GM18511 (cell line): ENCODE measurements at regions not wholly inside any gene's neighbourhood (a gene's known extent, or its start where the extent isn't known, plus 50 kb on each side); places are given as distances from the start of the nearest gene placed in this dataset.

Source experiments
- ATAC-seq: cut with Tn5 transposase; IDR thresholded peaks from one replicate; pipeline ENCODE4 v1.9.1; 2021; ENCODE audit warnings: mild to moderate bottlenecking, moderate library complexity; ENCODE audit not compliant: unreplicated experiment

DNA sequence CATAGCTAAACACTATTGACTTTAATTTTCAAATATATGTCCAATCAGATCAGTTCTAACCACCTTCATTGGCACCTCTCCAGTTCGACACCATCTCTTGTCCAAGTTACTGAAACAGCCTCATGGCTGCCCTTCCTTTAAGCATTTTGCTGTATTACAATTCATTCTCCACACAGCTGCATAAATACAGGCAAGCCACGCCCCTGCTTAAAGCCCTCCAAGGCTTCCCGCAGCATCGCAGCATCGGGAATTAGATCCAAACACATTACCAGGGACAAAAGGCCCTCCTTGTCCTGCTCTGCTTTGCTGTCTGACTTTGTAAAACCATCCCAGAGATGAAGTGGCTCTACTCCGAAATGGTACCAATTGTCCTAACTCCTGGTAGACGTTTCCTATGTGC, 75.1 kb upstream of the RAI14 start:
- ATAC-seq: no peak

- no peak for ATAC-seq
Measured at GRCh38 chr5:34582371-34582770, 73.8 kb upstream of the RAI14 start.

- ATAC-seq: no peak
Measured at GRCh38 chr5:34583167-34583566, 73.0 kb upstream of the RAI14 start.

GRCh38 chr5:34584165-34584564, 72.0 kb upstream of the RAI14 start:
- no peak for ATAC-seq

DNA sequence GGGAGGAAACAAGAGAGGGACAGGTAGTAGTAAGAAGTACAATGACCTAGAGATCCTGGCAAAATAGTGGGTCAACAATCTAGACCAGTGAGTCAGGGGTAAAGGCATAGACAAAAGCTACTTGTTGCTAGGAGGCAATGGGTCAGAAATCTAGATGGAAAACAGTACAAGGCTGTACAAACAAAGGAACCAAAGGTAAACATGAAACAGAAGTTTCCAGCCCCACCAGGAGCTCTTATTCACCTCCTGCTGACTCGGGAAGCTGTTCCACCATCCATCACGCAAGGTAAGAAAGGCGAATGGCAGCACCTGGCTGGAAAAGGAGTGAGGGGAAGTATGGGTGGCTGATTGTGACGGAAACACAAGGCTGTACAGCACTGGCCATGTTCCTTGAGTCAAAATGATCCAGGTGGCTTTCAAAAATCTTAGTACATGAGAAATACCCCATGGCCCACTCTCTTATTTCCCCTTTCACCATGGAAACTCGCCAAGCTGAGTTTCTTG, 70.5 kb upstream of the RAI14 start:
- no peak for ATAC-seq

DNA sequence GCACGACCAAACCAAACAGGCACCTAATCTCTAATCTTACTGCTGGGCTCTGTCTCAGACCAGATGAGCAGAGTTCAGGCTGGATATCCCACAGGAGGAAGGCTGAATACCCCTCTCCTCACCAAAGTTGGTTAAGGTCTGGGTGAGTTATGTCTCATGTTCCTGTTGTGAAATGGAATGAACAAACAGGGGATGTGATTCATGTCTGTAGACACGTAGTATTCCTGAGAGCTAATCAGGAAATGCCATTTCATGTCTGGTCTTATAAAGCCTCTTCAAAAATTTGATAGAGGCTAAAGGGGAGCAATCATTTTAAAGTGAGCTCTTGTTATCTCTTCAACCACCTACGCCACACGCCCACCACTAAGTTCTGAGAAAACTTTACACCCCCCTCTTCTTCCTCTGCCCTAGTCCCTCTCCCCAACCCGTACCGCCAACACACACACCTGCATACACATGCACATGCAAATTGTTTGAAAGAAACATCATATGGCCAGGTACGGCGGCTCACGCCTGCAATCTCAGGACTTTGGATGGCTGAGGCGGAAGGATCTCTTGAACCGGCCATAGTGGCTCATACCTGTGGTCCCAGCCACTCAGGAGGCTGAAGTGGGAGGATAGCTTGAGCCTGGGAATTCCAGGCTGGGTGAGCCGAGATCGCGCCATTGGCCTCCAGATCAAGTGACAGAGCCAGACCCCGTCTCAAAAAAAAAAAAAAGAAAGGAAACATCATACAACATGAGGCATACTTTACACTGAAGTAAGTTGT, 69.8 kb upstream of the RAI14 start:
- no peak for ATAC-seq

DNA sequence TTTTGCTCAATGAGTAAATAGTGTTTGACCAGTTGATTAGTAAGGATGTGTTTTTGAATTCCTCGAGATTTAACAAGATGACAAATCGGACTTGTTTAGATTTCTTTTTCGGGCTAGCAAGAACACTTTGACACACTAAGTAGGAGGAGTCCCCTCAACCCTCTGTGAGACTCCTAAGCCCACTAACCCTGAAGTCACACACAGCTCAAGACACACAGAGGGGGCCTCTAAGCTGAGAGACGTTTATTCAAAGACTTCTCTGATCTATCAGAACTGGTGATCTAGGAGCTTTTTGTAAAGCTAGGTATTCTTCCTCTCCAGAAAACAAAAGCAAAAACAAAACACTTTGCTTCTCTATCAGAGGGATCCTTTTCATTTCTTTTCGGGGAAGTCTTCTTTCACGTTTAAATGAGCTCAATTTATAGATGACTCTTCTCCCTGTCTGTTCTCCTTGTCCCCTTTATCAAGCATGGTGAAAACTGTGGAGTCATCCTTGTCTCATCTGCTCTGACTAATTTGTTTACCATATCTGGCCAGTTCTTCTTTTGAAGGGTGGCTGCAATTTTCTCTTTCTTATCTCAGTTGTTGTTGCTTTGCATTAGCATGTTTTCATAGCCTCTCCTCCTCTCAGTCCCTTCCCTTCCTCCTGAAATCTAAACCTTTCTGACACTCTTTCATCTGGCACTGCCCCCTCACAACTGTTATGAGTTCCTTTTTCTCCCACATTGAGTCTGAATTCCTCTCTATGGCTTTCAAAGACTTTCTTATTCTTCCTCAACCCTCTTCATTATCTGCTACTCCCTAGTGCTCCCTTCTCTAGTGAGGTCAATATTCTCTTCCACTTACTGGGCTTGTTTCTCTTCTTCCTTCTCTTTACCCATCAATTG, 68.5 kb upstream of the RAI14 start:
- no peak for ATAC-seq

- no peak for ATAC-seq
Measured at GRCh38 chr5:34589832-34590231, 66.3 kb upstream of the RAI14 start.

DNA sequence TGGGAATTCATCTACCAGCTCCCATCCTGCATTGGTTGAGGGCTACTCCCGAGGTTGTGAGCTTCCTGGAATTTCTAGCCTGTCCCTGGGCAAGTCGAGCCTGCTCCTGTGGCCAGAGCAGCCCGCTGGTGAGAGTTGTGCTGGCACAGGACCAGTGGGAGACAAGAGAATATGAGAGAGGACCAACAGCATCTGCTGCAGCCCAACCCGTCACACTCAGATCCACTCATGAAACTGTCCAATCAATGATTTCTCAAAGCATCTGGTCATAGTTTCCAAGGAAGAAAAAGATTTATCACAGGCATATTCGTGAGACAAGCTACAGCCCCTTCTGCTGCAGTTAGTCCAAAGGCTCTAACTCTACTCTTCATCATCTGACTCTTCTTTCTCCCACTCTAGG, 64.4 kb upstream of the RAI14 start:
- ATAC-seq: no peak

- no peak for ATAC-seq
Measured at GRCh38 chr5:34597034-34598027, 58.8 kb upstream of the RAI14 start.

DNA sequence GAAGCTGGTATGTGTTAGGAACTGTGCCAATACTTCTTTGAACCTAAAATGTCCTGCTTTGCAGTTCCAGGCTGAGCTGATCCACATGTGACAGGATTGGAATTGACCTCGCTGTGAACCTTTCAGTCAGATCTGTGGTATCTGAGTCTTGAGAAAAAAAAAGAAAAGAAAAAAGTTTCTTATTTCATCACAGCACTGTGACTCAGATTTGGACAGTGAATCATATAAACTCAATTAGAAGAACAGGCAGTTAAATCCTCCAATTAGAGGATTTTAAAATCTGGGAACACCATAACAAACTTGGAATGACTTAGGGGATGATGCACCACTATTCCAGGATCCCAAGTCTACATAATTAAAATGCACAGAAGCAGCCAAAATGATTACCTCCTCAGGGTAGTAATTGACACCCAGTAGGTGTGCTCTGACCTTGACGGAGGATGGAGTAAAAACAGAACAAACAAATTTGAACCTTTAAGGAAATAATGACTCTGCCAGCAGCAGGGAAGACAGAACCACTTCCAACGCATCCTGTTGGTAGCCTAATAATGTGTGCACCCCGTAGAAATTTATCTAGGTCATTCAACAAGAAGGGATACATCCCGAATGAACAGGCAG, 57.8 kb upstream of the RAI14 start:
- no peak for ATAC-seq

DNA sequence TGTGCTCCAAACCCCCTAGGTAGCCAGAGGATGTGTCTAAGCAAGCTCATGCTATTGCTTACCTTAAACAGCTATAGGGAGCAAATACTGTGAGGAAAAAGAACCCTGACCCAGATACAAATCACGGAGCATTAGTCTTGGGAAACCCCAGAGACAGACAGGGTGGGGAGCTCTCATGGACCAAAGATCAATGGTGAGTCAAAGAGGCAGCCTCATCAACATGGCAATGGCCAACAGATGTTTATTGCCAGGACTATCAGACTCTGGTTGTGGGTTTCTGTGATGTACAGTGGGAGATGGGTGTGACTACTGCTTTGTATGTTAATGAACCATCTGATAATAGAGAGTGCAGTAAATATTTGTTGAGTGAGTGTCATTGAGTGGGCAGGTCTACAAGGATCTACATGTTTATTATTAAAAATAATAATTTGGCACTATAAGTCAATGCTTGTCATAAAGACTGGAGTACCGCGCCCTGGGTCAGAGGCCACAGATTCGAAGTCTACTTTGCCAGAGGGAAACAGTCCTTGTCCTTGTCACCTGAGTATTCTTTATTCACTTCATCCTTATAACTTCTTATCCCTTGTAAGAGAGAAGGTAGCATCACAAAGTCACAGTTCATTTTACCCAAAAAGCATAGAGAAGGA, 56.5 kb upstream of the RAI14 start:
- ATAC-seq: no peak

GRCh38 chr5:34600118-34600493, 56.0 kb upstream of the RAI14 start:
- ATAC-seq: no peak

- ATAC-seq: no peak
Measured at GRCh38 chr5:34603378-34603777, 52.8 kb upstream of the RAI14 start.

DNA sequence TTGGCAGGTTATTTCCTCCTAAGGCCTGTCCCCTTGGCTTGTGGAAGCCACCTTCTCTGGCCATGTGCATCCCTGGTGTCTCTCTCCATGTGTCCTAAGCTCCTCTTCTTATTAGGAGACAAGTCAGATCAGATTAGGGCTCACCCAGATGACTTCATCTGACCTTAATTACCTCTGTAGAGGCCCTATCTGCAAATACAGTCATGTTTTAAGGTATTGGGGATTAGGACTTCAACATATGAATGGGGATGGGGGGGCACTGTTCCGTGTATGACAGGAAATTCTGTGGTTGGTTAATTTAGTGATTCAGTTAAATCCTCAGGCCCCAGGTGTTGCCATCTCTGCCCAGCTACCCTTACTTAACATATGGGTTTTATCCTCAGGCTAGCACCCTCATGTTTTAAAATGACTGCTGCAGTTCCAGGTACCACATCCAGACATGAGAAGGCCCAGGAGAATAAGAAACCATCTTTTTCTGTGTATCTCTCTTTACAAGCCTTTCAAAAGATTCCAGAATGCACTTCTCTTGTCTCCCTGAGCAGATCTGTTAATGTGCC, 51.9 kb upstream of the RAI14 start:
- ATAC-seq: no peak

- ATAC-seq: no peak
Measured at GRCh38 chr5:34606101-34606500, 50.0 kb upstream of the RAI14 start.
